Activated T-helper 2 cell treated with anti-CD3 and anti-CD28 coated beads, Interferon-gamma antibody, Interleukin-2, Interleukin-4, amounts not matched to agents 10 μg/mL and 5 μg/mL and 100 μg/mL, durations not matched to agents 14 hours and 24 hours and 36 hours (primary cell): ENCODE measurements at regions not wholly inside any gene's neighbourhood (a gene's known extent, or its start where the extent isn't known, plus 50 kb on each side); places are given as distances from the start of the nearest gene placed in this dataset.
"Not testable (repeated sequence)": the region's sequence is repeated elsewhere in the genome, so short reads cannot be mapped to it uniquely, and the experiment has no call there.

Experiments used
- DNase-seq: peaks from one replicate; pipeline ENCODE4 v3.0.0; 2021; ENCODE audit warnings: low spot score
- H3K27ac Mint-ChIP-seq: one replicate; pipeline ENCODE4 v1.8.0; 2021; ENCODE audit warnings: mixed read lengths
- H3K27me3 Mint-ChIP-seq: one replicate; pipeline ENCODE4 v1.8.0; 2021; ENCODE audit warnings: low read depth, mixed read lengths
- H3K36me3 Mint-ChIP-seq: one replicate; pipeline ENCODE4 v1.8.0; 2021; ENCODE audit warnings: low read depth, mixed read lengths
- H3K4me1 Mint-ChIP-seq: one replicate; pipeline ENCODE4 v1.8.0; 2021; ENCODE audit warnings: low read depth, mixed read lengths
- H3K4me3 Mint-ChIP-seq: one replicate; pipeline ENCODE4 v1.8.0; 2021; ENCODE audit warnings: low read depth, mild to moderate bottlenecking, moderate library complexity, mixed read lengths
- H3K9me3 Mint-ChIP-seq: one replicate; pipeline ENCODE4 v1.8.0; 2021; ENCODE audit warnings: mixed read lengths
- intact Hi-C: fragments of 100-400 bp; cut with micrococcal nuclease; formaldehyde crosslinking; loops from one replicate; pipeline ENCODE4 v1.15.1; 2023

- no peak for DNase-seq
- no peaks in the 10 kb centered on the region for H3K4me1 Mint-ChIP-seq
- H3K4me3 Mint-ChIP-seq: no peak overlapping the region
- peaks cover 8% of the 10 kb centered on the region for H3K27me3 Mint-ChIP-seq
- H3K9me3 Mint-ChIP-seq: no peaks in the 10 kb centered on the region
- intact Hi-C loops: no loop called here
- no peak overlapping the region for H3K27ac Mint-ChIP-seq
- no peaks in the 10 kb centered on the region for H3K36me3 Mint-ChIP-seq
Observed at GRCh38 chr10:78225594-78225993, 191.9 kb downstream of the RPS24 start.

GRCh38 chr10:78229489-78229888 lies 195.8 kb downstream of the RPS24 start:
- H3K27ac Mint-ChIP-seq: no peak overlapping the region
- DNase-seq: no peak
- H3K4me1 Mint-ChIP-seq: no peaks in the 10 kb centered on the region
- H3K36me3 Mint-ChIP-seq: no peaks in the 10 kb centered on the region
- no peak overlapping the region for H3K4me3 Mint-ChIP-seq
- intact Hi-C loops: no loop called here
- H3K27me3 Mint-ChIP-seq: peaks cover 15% of the 10 kb centered on the region
- H3K9me3 Mint-ChIP-seq: no peaks in the 10 kb centered on the region

- Mint-ChIP-seq H3K4me1 (no peaks in the 10 kb centered on the region), H3K4me3 (no peak overlapping the region), H3K9me3 (no peaks in the 10 kb centered on the region), H3K36me3 (no peaks in the 10 kb centered on the region), H3K27me3 (peaks cover 18% of the 10 kb centered on the region), H3K27ac (no peak overlapping the region)
- DNase-seq: no peak
- intact Hi-C loops: no loop called here
Observed at GRCh38 chr10:78229950-78230675, 196.4 kb downstream of the RPS24 start.

- Mint-ChIP-seq H3K27ac (no peak overlapping the region), H3K36me3 (no peaks in the 10 kb centered on the region), H3K4me1 (no peaks in the 10 kb centered on the region), H3K9me3 (no peaks in the 10 kb centered on the region), H3K27me3 (peaks cover 24% of the 10 kb centered on the region), H3K4me3 (no peak overlapping the region)
- intact Hi-C loops: no loop called here
- DNase-seq: no peak
Observed at GRCh38 chr10:78231327-78231726, 197.7 kb downstream of the RPS24 start.

GRCh38 chr10:78231939-78232338 lies 198.3 kb downstream of the RPS24 start:
- no peaks in the 10 kb centered on the region for H3K36me3 Mint-ChIP-seq
- intact Hi-C loops: no loop called here
- H3K9me3 Mint-ChIP-seq: no peaks in the 10 kb centered on the region
- DNase-seq: no peak
- no peak overlapping the region for H3K4me3 Mint-ChIP-seq
- H3K4me1 Mint-ChIP-seq: no peaks in the 10 kb centered on the region
- H3K27me3 Mint-ChIP-seq: peaks cover 20% of the 10 kb centered on the region
- no peak overlapping the region for H3K27ac Mint-ChIP-seq

GRCh38 chr10:78236416-78237015 lies 202.9 kb downstream of the RPS24 start:
- no peak overlapping the region for H3K27ac Mint-ChIP-seq
- intact Hi-C loops: no loop called here

GRCh38 chr10:78237951-78238350 lies 204.3 kb downstream of the RPS24 start:
- H3K4me3 Mint-ChIP-seq, intact Hi-C loops, H3K4me1 Mint-ChIP-seq, H3K27ac Mint-ChIP-seq, H3K36me3 Mint-ChIP-seq, H3K9me3 Mint-ChIP-seq, DNase-seq: not testable (repeated sequence)
- peaks cover 21% of the 10 kb centered on the region for H3K27me3 Mint-ChIP-seq

More at GRCh38 chr10:78236416-78237015, 202.9 kb downstream of the RPS24 start:
- Mint-ChIP-seq H3K9me3 (no peaks in the 10 kb centered on the region), H3K27me3 (peaks cover 23% of the 10 kb centered on the region), H3K4me1 (no peaks in the 10 kb centered on the region), H3K4me3 (no peak overlapping the region), H3K36me3 (no peaks in the 10 kb centered on the region)
- no peak for DNase-seq

- Mint-ChIP-seq H3K36me3 (peaks cover 4% of the 10 kb centered on the region), H3K27ac (no peak overlapping the region), H3K4me1 (peaks cover 36% of the 10 kb centered on the region), H3K9me3 (peaks cover 16% of the 10 kb centered on the region), H3K4me3 (no peak overlapping the region), H3K27me3 (peaks cover 3% of the 10 kb centered on the region)
- DNase-seq: no peak
- intact Hi-C loops: no loop called here
Observed at GRCh38 chr10:78247266-78247665, 213.6 kb downstream of the RPS24 start.

- intact Hi-C loops: no loop called here
- Mint-ChIP-seq H3K27ac (no peak overlapping the region), H3K4me1 (peaks cover 36% of the 10 kb centered on the region), H3K4me3 (no peak overlapping the region), H3K36me3 (peaks cover 4% of the 10 kb centered on the region), H3K9me3 (peaks cover 15% of the 10 kb centered on the region), H3K27me3 (peaks cover 3% of the 10 kb centered on the region)
- DNase-seq: no peak
Observed at GRCh38 chr10:78247821-78248220, 214.2 kb downstream of the RPS24 start.

- intact Hi-C loops: no loop called here
- Mint-ChIP-seq H3K4me1 (peaks cover 36% of the 10 kb centered on the region), H3K27me3 (peaks cover 3% of the 10 kb centered on the region), H3K4me3 (no peak overlapping the region), H3K9me3 (peaks cover 8% of the 10 kb centered on the region), H3K36me3 (peaks cover 4% of the 10 kb centered on the region), H3K27ac (no peak overlapping the region)
- DNase-seq: no peak
Observed at GRCh38 chr10:78248651-78249464, 215.2 kb downstream of the RPS24 start.

- Mint-ChIP-seq H3K4me3 (no peak overlapping the region), H3K27me3 (peaks cover 2% of the 10 kb centered on the region), H3K4me1 (peaks cover 36% of the 10 kb centered on the region), H3K27ac (no peak overlapping the region), H3K9me3 (peaks cover 4% of the 10 kb centered on the region), H3K36me3 (peaks cover 4% of the 10 kb centered on the region)
- DNase-seq: no peak
- intact Hi-C loops: no loop called here
Observed at GRCh38 chr10:78249690-78250089, 216.0 kb downstream of the RPS24 start.

GRCh38 chr10:78250313-78251015 lies 216.8 kb downstream of the RPS24 start:
- no peak for DNase-seq
- Mint-ChIP-seq H3K27me3 (peaks cover 2% of the 10 kb centered on the region), H3K4me1 (peaks cover 36% of the 10 kb centered on the region), H3K9me3 (no peaks in the 10 kb centered on the region), H3K4me3 (no peak overlapping the region), H3K36me3 (no peaks in the 10 kb centered on the region), H3K27ac (no peak overlapping the region)
- intact Hi-C loops: no loop called here
